ENCODE measurements at regions not wholly inside any gene's neighbourhood (a gene's known extent, or its start where the extent isn't known, plus 50 kb on each side); places are given as distances from the start of the nearest gene placed in this dataset.

GRCh38 chr7:47044625-47045024 is 537.3 kb downstream of the TNS3 start:
- TF ChIP-seq, protein P1, sequence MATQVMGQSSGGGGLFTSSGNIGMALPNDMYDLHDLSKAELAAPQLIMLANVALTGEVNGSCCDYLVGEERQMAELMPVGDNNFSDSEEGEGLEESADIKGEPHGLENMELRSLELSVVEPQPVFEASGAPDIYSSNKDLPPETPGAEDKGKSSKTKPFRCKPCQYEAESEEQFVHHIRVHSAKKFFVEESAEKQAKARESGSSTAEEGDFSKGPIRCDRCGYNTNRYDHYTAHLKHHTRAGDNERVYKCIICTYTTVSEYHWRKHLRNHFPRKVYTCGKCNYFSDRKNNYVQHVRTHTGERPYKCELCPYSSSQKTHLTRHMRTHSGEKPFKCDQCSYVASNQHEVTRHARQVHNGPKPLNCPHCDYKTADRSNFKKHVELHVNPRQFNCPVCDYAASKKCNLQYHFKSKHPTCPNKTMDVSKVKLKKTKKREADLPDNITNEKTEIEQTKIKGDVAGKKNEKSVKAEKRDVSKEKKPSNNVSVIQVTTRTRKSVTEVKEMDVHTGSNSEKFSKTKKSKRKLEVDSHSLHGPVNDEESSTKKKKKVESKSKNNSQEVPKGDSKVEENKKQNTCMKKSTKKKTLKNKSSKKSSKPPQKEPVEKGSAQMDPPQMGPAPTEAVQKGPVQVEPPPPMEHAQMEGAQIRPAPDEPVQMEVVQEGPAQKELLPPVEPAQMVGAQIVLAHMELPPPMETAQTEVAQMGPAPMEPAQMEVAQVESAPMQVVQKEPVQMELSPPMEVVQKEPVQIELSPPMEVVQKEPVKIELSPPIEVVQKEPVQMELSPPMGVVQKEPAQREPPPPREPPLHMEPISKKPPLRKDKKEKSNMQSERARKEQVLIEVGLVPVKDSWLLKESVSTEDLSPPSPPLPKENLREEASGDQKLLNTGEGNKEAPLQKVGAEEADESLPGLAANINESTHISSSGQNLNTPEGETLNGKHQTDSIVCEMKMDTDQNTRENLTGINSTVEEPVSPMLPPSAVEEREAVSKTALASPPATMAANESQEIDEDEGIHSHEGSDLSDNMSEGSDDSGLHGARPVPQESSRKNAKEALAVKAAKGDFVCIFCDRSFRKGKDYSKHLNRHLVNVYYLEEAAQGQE (IDR thresholded peaks at IDR 0.05; ENCODE audit: insufficient read depth in 1 of 2, low read depth in 2 of 2, low read length in 2 of 2), result no peak
- TF ChIP-seq TAF1 (IDR thresholded peaks at IDR 0.05; ENCODE audit: borderline replicate concordance, insufficient read depth, low read length) (no peak), SIN3A (IDR thresholded peaks at IDR 0.05; ENCODE audit: borderline replicate concordance, insufficient read depth, low read length) (no peak), POLR2AphosphoS5 (IDR thresholded peaks at IDR 0.05; ENCODE audit: low read depth, low read length) (no peak), FOXP2 (optimal IDR thresholded peaks at IDR 0.05; ENCODE audit: borderline replicate concordance, extremely low read depth, extremely low read length, insufficient read depth) (no peak)

GRCh38 chr7:47043304-47043703 is 538.6 kb downstream of the TNS3 start:
- TF ChIP-seq, protein P1 (IDR thresholded peaks at IDR 0.05; ENCODE audit: insufficient read depth in 1 of 2, low read depth in 2 of 2, low read length in 2 of 2), result no peak
- no peak for TF ChIP-seq TAF1 (IDR thresholded peaks at IDR 0.05; ENCODE audit: borderline replicate concordance, insufficient read depth, low read length)
- no peak for TF ChIP-seq FOXP2 (optimal IDR thresholded peaks at IDR 0.05; ENCODE audit: borderline replicate concordance, extremely low read depth, extremely low read length, insufficient read depth)
- TF ChIP-seq POLR2AphosphoS5 (IDR thresholded peaks at IDR 0.05; ENCODE audit: low read depth, low read length), result no peak
- TF ChIP-seq SIN3A (IDR thresholded peaks at IDR 0.05; ENCODE audit: borderline replicate concordance, insufficient read depth, low read length), result no peak

DNA sequence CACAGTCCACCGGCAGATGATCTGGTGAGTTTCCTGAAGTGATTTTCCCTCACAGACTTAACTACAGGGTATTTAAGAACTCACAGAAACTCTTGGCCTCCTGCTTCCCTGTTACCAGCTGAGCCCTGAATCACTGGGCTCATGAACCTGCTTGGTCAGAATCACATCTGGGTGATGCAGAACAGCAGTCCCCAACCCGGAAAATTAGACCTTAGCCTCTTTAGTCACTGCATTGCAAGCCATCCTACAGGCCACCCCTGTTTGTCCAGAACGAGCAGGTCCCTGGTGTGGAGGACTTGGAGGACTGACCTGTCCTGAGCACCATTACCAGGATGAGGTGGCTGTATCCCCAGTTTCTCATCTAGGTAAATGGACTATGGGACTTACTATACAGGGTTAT is 539.2 kb downstream of the TNS3 start:
- TF ChIP-seq POLR2AphosphoS5 (IDR thresholded peaks at IDR 0.05; ENCODE audit: low read depth, low read length) (no peak), FOXP2 (optimal IDR thresholded peaks at IDR 0.05; ENCODE audit: borderline replicate concordance, extremely low read depth, extremely low read length, insufficient read depth) (no peak), TAF1 (IDR thresholded peaks at IDR 0.05; ENCODE audit: borderline replicate concordance, insufficient read depth, low read length) (no peak), SIN3A (IDR thresholded peaks at IDR 0.05; ENCODE audit: borderline replicate concordance, insufficient read depth, low read length) (no peak)
- TF ChIP-seq, protein P1 (IDR thresholded peaks at IDR 0.05; ENCODE audit: insufficient read depth in 1 of 2, low read depth in 2 of 2, low read length in 2 of 2), result no peak

DNA sequence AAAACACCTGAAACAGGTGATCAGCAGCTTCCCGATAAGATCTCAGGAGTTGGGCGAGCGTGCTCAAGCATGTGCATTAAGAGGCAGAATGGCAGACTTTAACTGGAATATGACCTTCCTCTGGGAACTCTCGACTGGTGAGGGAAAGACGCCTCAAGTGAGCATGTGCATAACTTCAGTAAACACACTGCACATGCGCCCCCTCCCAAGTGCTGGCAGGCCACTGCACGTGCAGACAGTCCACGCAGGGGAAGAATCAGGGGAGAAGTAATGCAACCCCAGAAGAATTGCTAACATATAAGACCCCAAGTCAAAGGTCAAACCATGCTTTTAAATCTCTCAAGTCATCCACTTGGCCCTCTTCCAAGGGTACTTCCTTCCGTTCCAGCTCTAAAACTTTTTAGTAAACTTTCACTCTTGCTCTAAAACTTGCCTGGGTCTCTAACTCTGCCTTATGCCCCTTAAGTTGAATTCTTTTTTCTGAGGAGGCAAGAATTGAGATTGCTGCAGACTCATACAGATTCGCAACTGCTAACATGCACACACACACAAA is 541.0 kb downstream of the TNS3 start:
- TF ChIP-seq FOXP2 (optimal IDR thresholded peaks at IDR 0.05; ENCODE audit: borderline replicate concordance, extremely low read depth, extremely low read length, insufficient read depth) (no peak), TAF1 (IDR thresholded peaks at IDR 0.05; ENCODE audit: borderline replicate concordance, insufficient read depth, low read length) (no peak), SIN3A (IDR thresholded peaks at IDR 0.05; ENCODE audit: borderline replicate concordance, insufficient read depth, low read length) (no peak), POLR2AphosphoS5 (IDR thresholded peaks at IDR 0.05; ENCODE audit: low read depth, low read length) (no peak)
- TF ChIP-seq, protein P1 (IDR thresholded peaks at IDR 0.05; ENCODE audit: insufficient read depth in 1 of 2, low read depth in 2 of 2, low read length in 2 of 2), result no peak
